ENCODE measurements at regions not wholly inside any gene's neighbourhood (a gene's known extent, or its start where the extent isn't known, plus 50 kb on each side); places are given as distances from the start of the nearest gene placed in this dataset.
A peak's percentile ranks its signal among the peaks of the same experiment; 100 is the strongest.

GRCh38 chr6:119562168-119562567 is 212.6 kb upstream of the MAN1A1 start:
- Mint-ChIP-seq H3K4me1 (no peaks in the 10 kb centered on the region), H3K4me3 (no peak overlapping the region), H3K27ac (peak overlapping the region in 1 of 8 donors; percentile 74), H3K36me3 (no peaks in the 10 kb centered on the region), H3K27me3 (no peaks in the 10 kb centered on the region), H3K9me3 (no peaks in the 10 kb centered on the region)
- CTCF ChIA-PET, result no interaction called here
- Histone ChIP-seq H3K27me3 (ENCODE audit: insufficient read depth, low read length, poor library complexity, severe bottlenecking) (no peaks in the 10 kb centered on the region), H3K9me3 (ENCODE audit: low read length) (no peaks in the 10 kb centered on the region), H3K4me1 (ENCODE audit: insufficient read depth, low read length) (no peaks in the 10 kb centered on the region), H3K27ac (ENCODE audit: low read depth, low read length) (no peak overlapping the region), H3K4me3 (ENCODE audit: low read length) (no peak overlapping the region), H3K36me3 (ENCODE audit: insufficient read depth, low read length) (no peaks in the 10 kb centered on the region)
- POLR2A ChIA-PET, result no interaction called here
- DNase-seq, result no peak

- DNase-seq, result no peak
- H3K4me3 Mint-ChIP-seq, result no peak overlapping the region
- POLR2A ChIA-PET, result no interaction called here
- H3K27me3 Mint-ChIP-seq, result no peaks in the 10 kb centered on the region
- Histone ChIP-seq H3K27me3 (ENCODE audit: insufficient read depth, low read length, poor library complexity, severe bottlenecking) (no peaks in the 10 kb centered on the region), H3K9me3 (ENCODE audit: low read length) (no peaks in the 10 kb centered on the region), H3K27ac (ENCODE audit: low read depth, low read length) (no peak overlapping the region), H3K4me3 (ENCODE audit: low read length) (no peak overlapping the region), H3K4me1 (ENCODE audit: insufficient read depth, low read length) (no peaks in the 10 kb centered on the region), H3K36me3 (ENCODE audit: insufficient read depth, low read length) (no peaks in the 10 kb centered on the region)
- H3K27ac Mint-ChIP-seq, result no peak overlapping the region
- CTCF ChIA-PET, result no interaction called here
- no peaks in the 10 kb centered on the region for H3K36me3 Mint-ChIP-seq
- peaks cover 0 to 1% (median 0%) of the 10 kb centered on the region in 5 donors for H3K9me3 Mint-ChIP-seq
- H3K4me1 Mint-ChIP-seq, result no peaks in the 10 kb centered on the region
These were observed 210.0 kb upstream of the MAN1A1 start for GRCh38 chr6:119559586-119559985.

- no peaks in the 10 kb centered on the region for H3K4me1 ChIP-seq (ENCODE audit: insufficient read depth, low read length)
- H3K27ac Mint-ChIP-seq, result no peak overlapping the region
- no peak overlapping the region for H3K4me3 Mint-ChIP-seq
- H3K36me3 Mint-ChIP-seq, result peaks cover 0 to 4% (median 0%) of the 10 kb centered on the region in 3 donors
- no peak overlapping the region for H3K27ac ChIP-seq (ENCODE audit: low read depth, low read length)
- no peaks in the 10 kb centered on the region for H3K9me3 ChIP-seq (ENCODE audit: low read length)
- DNase-seq, result no peak
- no peak overlapping the region for H3K4me3 ChIP-seq (ENCODE audit: low read length)
- H3K27me3 ChIP-seq (ENCODE audit: insufficient read depth, low read length, poor library complexity, severe bottlenecking), result no peaks in the 10 kb centered on the region
- no peaks in the 10 kb centered on the region for H3K27me3 Mint-ChIP-seq
- peaks cover 0 to 6% (median 2%) of the 10 kb centered on the region in 5 donors for H3K9me3 Mint-ChIP-seq
- POLR2A ChIA-PET, result no interaction called here
- H3K36me3 ChIP-seq (ENCODE audit: insufficient read depth, low read length), result no peaks in the 10 kb centered on the region
- CTCF ChIA-PET, result no interaction called here
- no peaks in the 10 kb centered on the region for H3K4me1 Mint-ChIP-seq
These were observed 207.7 kb upstream of the MAN1A1 start for GRCh38 chr6:119557239-119557638.

GRCh38 chr6:119552021-119552420 is 202.5 kb upstream of the MAN1A1 start:
- Mint-ChIP-seq H3K36me3 (peaks cover 0 to 4% (median 0%) of the 10 kb centered on the region in 3 donors), H3K9me3 (peaks cover 0 to 6% (median 2%) of the 10 kb centered on the region in 5 donors), H3K4me3 (no peak overlapping the region), H3K4me1 (no peaks in the 10 kb centered on the region), H3K27ac (no peak overlapping the region), H3K27me3 (peaks cover 0 to 5% of the 10 kb centered on the region in 2 donors)
- no peaks in the 10 kb centered on the region for H3K27me3 ChIP-seq (ENCODE audit: insufficient read depth, low read length, poor library complexity, severe bottlenecking)
- DNase-seq, result no peak
- no peaks in the 10 kb centered on the region for H3K4me1 ChIP-seq (ENCODE audit: insufficient read depth, low read length)
- CTCF ChIA-PET, result no interaction called here
- no peaks in the 10 kb centered on the region for H3K9me3 ChIP-seq (ENCODE audit: low read length)
- POLR2A ChIA-PET, result no interaction called here
- no peak overlapping the region for H3K4me3 ChIP-seq (ENCODE audit: low read length)
- H3K27ac ChIP-seq (ENCODE audit: low read depth, low read length), result no peak overlapping the region
- no peaks in the 10 kb centered on the region for H3K36me3 ChIP-seq (ENCODE audit: insufficient read depth, low read length)

GRCh38 chr6:119547024-119547423 is 197.5 kb upstream of the MAN1A1 start:
- H3K27ac ChIP-seq (ENCODE audit: low read depth, low read length), result no peak overlapping the region
- no peak overlapping the region for H3K4me3 ChIP-seq (ENCODE audit: low read length)
- H3K36me3 ChIP-seq (ENCODE audit: insufficient read depth, low read length), result no peaks in the 10 kb centered on the region
- DNase-seq, result no peak
- no peaks in the 10 kb centered on the region for H3K9me3 Mint-ChIP-seq
- peaks cover 5% of the 10 kb centered on the region in 2 donors for H3K27me3 Mint-ChIP-seq
- H3K27ac Mint-ChIP-seq, result no peak overlapping the region
- no peaks in the 10 kb centered on the region for H3K36me3 Mint-ChIP-seq
- ChIA-PET CTCF (no interaction called here), POLR2A (no interaction called here)
- H3K4me1 ChIP-seq (ENCODE audit: insufficient read depth, low read length), result no peaks in the 10 kb centered on the region
- H3K4me3 Mint-ChIP-seq, result no peak overlapping the region
- no peaks in the 10 kb centered on the region for H3K9me3 ChIP-seq (ENCODE audit: low read length)
- no peaks in the 10 kb centered on the region for H3K4me1 Mint-ChIP-seq
- no peaks in the 10 kb centered on the region for H3K27me3 ChIP-seq (ENCODE audit: insufficient read depth, low read length, poor library complexity, severe bottlenecking)

GRCh38 chr6:119545245-119545644 is 195.7 kb upstream of the MAN1A1 start:
- H3K4me3 Mint-ChIP-seq, result no peak overlapping the region
- peaks cover 3 to 5% of the 10 kb centered on the region in 2 donors for H3K27me3 Mint-ChIP-seq
- Histone ChIP-seq H3K27ac (ENCODE audit: low read depth, low read length) (no peak overlapping the region), H3K36me3 (ENCODE audit: insufficient read depth, low read length) (no peaks in the 10 kb centered on the region), H3K4me1 (ENCODE audit: insufficient read depth, low read length) (no peaks in the 10 kb centered on the region), H3K4me3 (ENCODE audit: low read length) (no peak overlapping the region), H3K9me3 (ENCODE audit: low read length) (no peaks in the 10 kb centered on the region), H3K27me3 (ENCODE audit: insufficient read depth, low read length, poor library complexity, severe bottlenecking) (no peaks in the 10 kb centered on the region)
- ChIA-PET CTCF (no interaction called here), POLR2A (no interaction called here)
- no peaks in the 10 kb centered on the region for H3K9me3 Mint-ChIP-seq
- H3K36me3 Mint-ChIP-seq, result no peaks in the 10 kb centered on the region
- H3K4me1 Mint-ChIP-seq, result no peaks in the 10 kb centered on the region
- no peak overlapping the region for H3K27ac Mint-ChIP-seq
- DNase-seq, result no peak

GRCh38 chr6:119544325-119545175 is 195.0 kb upstream of the MAN1A1 start:
- H3K27ac ChIP-seq (ENCODE audit: low read depth, low read length), result no peak overlapping the region
- H3K27me3 Mint-ChIP-seq, result peaks cover 3 to 5% of the 10 kb centered on the region in 2 donors
- H3K4me3 ChIP-seq (ENCODE audit: low read length), result no peak overlapping the region
- ChIA-PET POLR2A (no interaction called here), CTCF (no interaction called here)
- H3K4me1 ChIP-seq (ENCODE audit: insufficient read depth, low read length), result no peaks in the 10 kb centered on the region
- DNase-seq, result no peak
- H3K36me3 ChIP-seq (ENCODE audit: insufficient read depth, low read length), result no peaks in the 10 kb centered on the region
- H3K4me3 Mint-ChIP-seq, result no peak overlapping the region
- H3K27me3 ChIP-seq (ENCODE audit: insufficient read depth, low read length, poor library complexity, severe bottlenecking), result no peaks in the 10 kb centered on the region
- H3K27ac Mint-ChIP-seq, result no peak overlapping the region
- no peaks in the 10 kb centered on the region for H3K9me3 Mint-ChIP-seq
- no peaks in the 10 kb centered on the region for H3K9me3 ChIP-seq (ENCODE audit: low read length)
- H3K4me1 Mint-ChIP-seq, result no peaks in the 10 kb centered on the region
- no peaks in the 10 kb centered on the region for H3K36me3 Mint-ChIP-seq

- H3K4me1 ChIP-seq (ENCODE audit: insufficient read depth, low read length), result no peaks in the 10 kb centered on the region
- CTCF ChIA-PET, result no interaction called here
- DNase-seq, result no peak
- no peak overlapping the region for H3K4me3 Mint-ChIP-seq
- H3K36me3 Mint-ChIP-seq, result no peaks in the 10 kb centered on the region
- H3K4me1 Mint-ChIP-seq, result no peaks in the 10 kb centered on the region
- no peak overlapping the region for H3K27ac Mint-ChIP-seq
- H3K4me3 ChIP-seq (ENCODE audit: low read length), result no peak overlapping the region
- H3K27ac ChIP-seq (ENCODE audit: low read depth, low read length), result no peak overlapping the region
- no peaks in the 10 kb centered on the region for H3K27me3 ChIP-seq (ENCODE audit: insufficient read depth, low read length, poor library complexity, severe bottlenecking)
- H3K36me3 ChIP-seq (ENCODE audit: insufficient read depth, low read length), result no peaks in the 10 kb centered on the region
- peaks cover 0 to 5% of the 10 kb centered on the region in 2 donors for H3K27me3 Mint-ChIP-seq
- no peaks in the 10 kb centered on the region for H3K9me3 ChIP-seq (ENCODE audit: low read length)
- POLR2A ChIA-PET, result no interaction called here
- H3K9me3 Mint-ChIP-seq, result no peaks in the 10 kb centered on the region
These were observed 193.8 kb upstream of the MAN1A1 start for GRCh38 chr6:119543332-119543731.

Measured in CD8-positive, alpha-beta memory T cell (primary cell).